ENCODE measurements at regions not wholly inside any gene's neighbourhood (a gene's known extent, or its start where the extent isn't known, plus 50 kb on each side); places are given as distances from the start of the nearest gene placed in this dataset.
"Not testable (repeated sequence)": the region's sequence is repeated elsewhere in the genome, so short reads cannot be mapped to it uniquely, and the experiment has no call there.

GRCh38 chr13:18234451-18234850 is 947.2 kb downstream of the TUBA3C start:
- TF ChIP-seq CTCF, POLR2A (IDR thresholded peaks at IDR 0.05): not testable (repeated sequence)

All from heart left ventricle (tissue), 13 donors.